GM21825 (cell line): ENCODE measurements at regions not wholly inside any gene's neighbourhood (a gene's known extent, or its start where the extent isn't known, plus 50 kb on each side); places are given as distances from the start of the nearest gene placed in this dataset.
A peak's percentile ranks its signal among the peaks of the same experiment; 100 is the strongest.
"Not testable (repeated sequence)": the region's sequence is repeated elsewhere in the genome, so short reads cannot be mapped to it uniquely, and the experiment has no call there.

ENCODE experiments used
- ATAC-seq: cut with Tn5 transposase; IDR thresholded peaks from one replicate; pipeline ENCODE4 v1.9.1; 2021; ENCODE audit warnings: mild to moderate bottlenecking, moderate library complexity; ENCODE audit not compliant: unreplicated experiment

DNA sequence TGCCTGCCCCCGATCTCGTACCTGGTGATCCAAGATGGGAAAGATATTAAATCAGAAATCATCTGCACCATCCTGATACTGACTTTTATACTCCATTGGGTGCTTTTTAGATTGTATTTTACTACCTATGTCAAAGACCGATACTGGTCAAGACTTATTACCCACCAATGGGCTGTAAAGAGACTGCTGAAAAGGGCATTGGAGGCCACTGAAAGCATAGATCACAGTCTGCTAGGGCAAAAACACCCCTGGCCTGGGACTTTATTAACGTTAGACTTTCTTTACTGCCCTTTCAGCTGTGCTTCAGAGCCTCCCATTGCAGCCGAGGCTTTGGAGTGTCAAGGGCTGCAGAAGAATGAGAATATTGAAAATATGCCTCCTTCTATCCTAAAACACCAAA, 472.8 kb upstream of the DDX18 start:
- no peak for ATAC-seq

DNA sequence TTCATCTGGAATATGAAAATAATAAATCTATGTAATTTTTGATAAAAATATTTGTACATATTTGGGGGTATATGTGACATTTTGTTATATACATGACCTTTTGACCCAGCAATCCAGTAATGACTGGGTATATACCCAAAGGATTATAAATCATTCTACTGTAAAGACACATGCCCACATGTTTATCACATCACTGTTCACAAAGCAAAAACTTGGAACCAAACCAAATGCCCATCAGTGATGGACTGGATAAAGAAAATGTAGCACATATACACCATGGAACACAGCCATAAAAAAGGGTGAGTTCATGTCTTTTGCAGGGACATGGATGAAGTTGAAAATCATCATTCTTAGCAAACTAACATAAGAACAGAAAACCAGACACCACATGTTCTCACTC, 472.1 kb upstream of the DDX18 start:
- no peak for ATAC-seq

DNA sequence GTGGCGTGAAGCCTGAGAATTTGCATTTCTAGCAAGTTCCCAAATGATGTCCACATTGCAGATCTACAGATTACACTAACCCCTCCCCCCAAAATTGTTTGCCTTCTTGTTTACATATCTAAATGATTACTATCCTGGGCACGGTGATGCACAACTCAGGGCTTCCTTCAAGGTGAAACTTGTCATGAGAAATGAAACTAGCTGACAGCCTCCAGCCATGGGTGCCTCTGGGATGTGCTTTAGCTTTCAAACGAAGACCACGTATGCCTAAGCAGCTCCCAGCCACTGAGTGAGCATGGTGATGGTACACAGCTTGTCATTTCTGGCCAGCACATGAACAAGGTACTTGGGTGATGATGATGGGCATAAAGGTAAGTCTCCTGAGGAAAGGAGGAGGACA, 464.8 kb upstream of the DDX18 start:
- no peak for ATAC-seq

DNA sequence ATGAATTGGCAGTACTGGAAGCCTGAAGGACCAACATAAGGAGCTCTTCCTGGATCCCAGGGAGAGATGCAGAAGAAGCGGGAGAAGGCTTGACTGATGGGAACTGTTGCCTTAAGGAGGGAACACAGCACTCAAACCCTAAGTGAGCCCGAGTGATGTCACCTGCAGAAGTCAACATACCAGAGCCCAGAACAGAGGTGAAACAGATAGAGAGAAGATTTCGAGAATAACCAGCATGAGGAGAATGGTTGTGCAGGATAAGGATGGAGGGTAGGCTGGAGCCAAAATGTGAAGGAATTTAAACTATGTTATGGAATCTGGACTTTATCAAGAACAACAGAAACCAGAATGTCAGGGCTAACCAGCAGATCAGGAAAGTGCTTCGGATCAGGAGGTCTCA, 463.1 kb upstream of the DDX18 start:
- no peak for ATAC-seq

DNA sequence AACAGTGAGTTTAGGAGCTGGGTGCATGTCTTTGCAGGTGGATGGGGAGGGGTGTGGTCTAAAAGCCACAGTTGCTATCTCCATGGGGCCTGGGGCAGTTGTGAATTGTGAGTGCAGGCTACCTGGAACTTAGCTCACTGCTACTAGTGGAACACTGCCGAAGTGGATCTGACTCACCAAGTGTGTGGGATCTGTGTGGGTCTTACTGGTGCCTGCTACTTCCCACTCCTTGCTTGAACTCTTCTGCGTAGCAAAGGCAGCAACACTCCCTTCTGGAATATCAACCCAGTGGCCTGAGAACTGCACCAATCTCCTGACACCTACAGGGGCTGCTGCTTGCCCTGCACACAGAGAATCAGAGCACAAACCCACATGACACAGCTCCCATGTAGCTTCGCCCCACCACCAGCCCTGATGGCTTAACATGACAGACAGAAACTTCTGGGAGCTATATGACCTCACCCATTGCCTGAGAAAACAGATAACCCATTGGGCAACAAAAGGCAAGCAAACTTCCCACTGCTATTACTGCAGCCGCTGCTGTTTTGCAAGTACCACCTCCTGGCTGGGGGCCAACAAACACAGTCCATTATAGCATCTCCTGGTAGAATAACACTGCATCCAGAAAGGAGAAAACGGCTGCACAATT, 455.1 kb upstream of the DDX18 start:
- no peak for ATAC-seq

DNA sequence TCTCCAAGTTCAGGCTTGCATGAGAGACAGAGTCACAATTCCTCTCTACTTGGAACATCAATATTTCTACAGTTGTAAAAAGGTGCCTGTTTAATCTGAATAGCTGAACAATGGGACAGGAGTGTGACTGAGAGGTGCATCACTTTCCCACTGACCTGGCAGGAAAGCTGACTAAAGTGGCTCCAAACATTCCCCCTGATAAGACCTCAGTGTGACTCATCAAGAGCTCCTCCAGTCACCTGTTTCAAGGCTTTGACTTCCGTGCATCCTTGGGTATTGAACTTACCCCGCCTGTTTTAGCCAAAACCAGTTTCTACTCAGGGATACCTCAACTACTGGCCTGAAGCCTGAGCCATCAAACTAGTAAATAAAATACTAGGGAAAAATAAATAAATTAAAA, 453.9 kb upstream of the DDX18 start:
- ATAC-seq, result no peak

DNA sequence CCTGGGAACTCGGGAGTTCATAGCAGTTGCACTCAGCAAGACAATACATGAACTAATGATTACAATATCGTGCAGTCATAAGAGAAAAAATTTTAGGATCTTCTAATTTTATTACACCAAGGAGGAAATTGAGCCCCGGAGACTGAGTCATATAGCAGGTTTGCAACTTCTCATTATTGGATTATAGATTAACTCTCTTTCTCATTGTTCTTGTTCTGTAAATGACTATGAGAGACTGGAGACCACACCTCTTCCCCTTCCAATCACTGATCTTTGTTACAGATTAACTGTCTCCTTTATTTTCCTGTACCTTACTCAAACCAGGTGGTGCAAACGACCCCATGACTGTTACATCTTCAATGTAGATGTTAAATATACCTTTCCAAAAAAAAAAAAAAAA, 435.8 kb upstream of the DDX18 start:
- peak; percentile 92 for ATAC-seq

DNA sequence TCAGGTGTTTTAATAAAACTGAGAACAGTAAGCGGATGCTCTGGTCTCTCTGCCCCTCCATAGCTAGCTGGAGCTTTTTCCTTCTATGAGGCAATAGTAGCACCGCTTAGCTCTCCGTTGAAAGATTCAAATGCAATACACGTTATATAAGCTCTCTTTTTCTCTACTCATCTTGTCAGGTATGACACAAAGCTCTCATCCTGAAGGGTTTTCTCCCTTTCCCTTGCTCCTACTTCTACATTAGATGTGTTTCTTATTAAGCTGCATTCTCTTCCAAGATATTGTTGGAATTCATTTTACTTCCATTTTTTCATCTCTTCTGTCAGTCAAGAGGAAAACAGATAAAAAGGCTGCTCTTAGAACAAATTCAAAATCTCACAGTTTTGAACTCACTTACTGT, 434.6 kb upstream of the DDX18 start:
- no peak for ATAC-seq

DNA sequence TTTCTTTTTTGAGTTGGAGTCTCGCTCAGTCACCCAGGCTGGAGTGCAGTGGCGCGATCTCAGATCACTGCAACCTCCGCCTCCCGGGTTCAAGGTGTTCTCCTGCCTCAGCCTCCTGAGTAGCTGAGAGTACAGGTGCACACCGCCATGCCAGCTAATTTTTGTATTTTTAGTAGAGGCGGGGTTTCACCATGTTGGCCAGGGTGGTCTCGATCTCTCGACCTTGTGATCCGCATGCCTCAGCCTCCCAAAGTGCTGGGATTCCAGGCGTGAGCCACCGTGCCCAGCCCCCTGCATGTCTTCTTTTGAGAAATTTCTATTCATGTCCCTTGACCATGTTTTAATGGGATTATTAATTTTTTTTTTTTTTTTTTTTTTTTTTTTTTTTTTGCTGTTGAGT, 430.5 kb upstream of the DDX18 start:
- not testable (repeated sequence) for ATAC-seq

DNA sequence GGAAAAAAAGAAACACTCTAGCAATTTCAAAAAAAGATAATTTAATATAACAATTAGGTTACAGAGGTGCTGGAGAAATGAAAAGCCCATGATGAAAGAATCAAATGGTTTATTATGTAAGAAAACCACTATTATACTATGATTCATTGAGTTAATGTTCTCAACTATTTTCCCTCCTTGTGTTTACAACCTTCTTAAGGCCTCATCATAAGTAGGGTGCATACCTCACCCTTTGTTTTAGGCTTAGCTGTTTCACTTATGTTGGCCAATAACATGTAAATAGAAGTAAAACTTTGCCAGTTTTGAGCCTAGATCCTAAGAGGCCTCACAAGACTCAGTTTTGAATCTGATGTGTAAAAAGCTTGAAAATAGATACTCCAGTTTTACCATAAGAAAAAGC, 418.3 kb upstream of the DDX18 start:
- no peak for ATAC-seq

DNA sequence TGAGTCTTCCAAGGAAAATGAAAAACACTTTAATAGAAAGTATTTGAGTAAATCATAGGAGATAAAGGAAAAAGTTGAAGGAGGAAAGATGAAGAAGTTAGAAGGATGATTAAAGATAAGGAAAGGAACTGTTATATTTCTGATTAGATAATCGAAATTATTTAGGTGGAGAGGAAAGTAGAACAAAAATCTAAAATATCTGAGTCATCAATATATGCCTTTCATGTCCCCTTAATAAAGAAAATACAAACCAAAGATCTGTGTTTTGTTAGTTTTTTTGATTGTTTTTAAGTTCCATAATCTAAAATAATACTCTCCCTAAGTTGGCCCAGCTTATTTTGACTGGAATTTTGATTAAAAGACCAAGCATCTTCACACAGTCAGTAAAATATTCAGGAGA, 412.9 kb upstream of the DDX18 start:
- ATAC-seq, result no peak

DNA sequence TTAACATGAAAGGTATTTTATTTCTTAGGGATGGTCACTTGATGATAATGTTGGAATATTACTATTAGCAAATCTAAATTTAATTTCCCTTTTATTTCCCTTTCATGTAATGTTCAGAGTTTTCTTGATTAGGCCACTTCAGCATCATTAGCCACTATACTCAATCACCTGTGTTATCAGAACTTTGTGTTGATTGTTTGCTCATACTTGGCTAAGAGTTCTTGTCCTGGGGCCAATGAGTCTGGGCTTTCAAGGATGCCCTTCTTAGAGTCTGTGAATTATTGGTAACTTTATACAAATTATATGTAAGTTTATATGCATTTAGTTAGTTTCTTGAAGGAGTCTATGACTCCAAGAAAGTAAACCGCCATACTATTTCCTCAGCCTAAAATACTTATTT, 408.0 kb upstream of the DDX18 start:
- ATAC-seq, result no peak

DNA sequence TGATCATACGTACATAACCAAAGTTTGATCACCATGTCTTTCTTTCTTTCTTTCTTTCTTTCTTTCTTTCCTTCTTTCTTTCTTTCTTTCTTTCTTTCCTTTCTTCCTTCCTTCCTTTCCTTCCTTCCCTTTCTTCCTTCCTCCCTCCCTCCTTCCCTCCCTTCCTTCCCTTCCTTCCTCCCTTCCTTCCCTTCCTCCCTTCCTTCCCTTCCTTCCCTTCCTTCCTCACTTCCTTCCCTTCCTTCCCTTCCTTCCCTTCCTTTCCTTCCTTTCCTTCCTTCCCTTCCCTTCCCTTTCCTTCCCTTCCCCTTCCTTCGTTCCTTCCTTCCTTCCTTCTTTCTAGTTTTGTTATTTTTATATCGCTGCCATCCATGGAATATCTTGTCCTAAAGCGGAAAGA, 406.7 kb upstream of the DDX18 start:
- no peak for ATAC-seq

DNA sequence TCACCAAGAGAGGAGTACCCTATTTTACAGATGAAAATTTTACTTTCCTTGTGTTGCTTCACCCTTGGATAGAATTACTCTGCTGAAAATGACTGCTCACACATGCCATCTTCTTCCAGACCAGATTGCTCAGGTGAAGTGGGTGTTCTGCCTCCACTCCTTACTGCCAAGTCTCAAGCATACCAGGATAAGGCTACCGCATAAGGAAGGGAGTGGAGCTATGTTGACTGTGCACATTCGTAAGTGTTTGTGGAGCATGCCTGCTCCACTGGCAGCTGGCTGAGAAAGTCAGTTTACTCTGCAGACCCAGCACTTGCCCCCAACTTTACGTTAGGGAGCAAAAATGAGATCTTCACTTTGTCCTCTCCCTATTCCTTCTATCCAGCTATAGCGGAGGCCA, 405.0 kb upstream of the DDX18 start:
- no peak for ATAC-seq

DNA sequence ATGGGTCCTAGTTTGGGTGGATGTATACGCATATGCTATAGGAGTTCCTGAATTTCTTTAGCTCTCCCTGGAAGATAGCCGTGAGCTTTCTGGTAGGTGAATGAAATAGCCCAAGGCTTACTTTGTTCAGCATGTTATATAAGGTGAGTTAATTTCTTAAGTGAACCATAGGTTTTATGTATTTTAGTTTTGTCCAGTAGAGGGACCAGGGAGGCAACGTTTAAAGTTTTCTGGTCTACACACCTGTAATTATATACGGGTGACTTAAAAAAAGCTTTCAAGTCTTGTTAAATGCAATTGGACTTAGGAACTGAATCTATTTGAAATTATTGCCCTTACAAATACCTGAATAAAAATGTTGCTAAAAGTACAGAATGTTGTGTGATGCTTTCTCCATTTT, 402.5 kb upstream of the DDX18 start:
- ATAC-seq, result no peak

DNA sequence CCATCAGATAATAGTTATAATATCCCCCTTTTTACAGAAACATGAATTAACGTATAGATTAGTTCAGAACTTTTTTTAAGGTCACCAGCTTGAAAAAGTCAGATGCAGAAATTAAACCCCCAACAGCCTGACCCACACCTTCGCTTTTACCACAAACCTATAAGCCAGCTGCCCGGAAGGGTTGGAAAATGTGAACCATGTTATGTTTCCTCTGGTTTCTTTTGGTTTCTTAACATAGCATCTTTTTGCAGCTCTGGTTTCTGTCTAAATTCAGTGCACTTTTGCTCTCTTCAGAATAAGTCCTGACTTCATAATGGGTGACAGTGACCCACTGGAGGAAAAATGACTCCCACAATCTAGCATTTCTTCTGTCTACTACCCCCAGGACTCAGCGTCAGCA, 381.7 kb upstream of the DDX18 start:
- no peak for ATAC-seq

DNA sequence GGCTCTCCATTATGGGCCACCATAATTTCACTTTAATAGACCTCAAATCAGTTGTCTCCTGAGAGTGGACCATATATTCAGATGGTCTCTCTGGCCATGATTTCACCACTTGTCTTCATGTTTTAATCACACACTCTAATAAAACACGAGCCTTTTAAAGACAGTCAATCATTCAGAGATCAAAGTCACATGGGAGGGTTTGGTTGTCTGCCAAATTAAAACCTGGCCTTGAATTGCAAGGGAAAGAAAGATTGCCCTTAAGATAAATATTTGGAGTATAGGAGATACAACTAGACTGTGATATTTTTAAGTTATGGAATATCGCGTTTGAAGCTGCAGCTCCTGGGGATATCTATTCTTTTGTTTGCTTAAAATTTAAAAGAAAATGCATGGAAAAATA, 377.8 kb upstream of the DDX18 start:
- ATAC-seq, result no peak

DNA sequence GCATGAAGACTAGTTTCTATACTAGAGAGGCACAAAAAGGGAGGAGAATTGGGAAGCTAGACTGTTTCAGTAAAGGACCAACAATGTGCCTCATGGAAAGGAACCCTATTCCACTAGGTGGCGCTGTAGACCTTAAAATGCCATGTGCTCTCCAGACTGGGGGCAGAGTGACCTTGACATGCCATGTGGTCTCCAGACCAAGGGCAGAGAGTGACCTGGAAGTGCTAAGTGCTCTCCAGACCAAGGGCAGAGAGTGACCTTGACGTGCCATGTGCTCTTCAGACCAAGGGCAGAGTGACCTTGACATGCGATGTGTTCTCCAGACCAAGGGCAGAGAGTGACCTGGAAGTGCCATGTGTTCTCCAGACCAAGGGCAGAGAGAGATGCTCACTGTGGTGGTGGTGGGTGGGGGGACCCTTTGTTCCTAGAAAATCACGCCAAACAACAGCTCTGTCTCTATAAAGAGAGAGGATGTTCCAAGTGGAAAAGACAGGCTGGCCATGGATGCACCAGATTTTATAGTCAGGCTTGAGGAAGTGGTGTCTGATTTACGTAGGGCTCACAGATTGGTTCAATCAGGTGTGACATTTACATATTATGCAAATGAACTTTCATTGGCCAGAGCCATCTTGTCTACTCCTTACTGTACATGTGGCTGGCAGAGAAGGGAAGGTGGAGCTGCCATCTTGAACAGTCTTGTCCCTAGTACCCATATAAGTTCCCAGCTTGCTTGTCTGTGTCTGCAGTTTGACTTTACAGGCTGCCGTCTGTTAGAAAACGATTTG, 344.0 kb upstream of the DDX18 start:
- no peak for ATAC-seq

DNA sequence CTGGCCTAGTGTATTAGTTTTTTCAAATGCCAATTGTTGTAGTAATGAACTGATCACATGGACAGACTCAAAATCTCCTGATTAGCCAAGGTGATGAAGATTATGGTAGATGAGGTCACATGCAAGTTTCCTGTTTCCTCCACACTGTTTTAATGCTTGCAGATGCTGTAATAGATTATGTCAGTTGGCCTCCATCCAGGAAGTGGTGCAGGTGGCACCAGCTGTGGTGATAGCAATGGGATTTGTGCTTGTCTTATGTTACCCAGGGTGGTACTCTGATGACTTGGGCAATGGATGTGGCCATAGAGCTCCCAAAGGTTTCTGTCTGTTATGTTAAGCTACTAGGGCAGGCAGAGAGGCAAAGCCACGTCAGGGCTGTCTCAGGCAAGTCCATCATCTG, 332.9 kb upstream of the DDX18 start:
- no peak for ATAC-seq

DNA sequence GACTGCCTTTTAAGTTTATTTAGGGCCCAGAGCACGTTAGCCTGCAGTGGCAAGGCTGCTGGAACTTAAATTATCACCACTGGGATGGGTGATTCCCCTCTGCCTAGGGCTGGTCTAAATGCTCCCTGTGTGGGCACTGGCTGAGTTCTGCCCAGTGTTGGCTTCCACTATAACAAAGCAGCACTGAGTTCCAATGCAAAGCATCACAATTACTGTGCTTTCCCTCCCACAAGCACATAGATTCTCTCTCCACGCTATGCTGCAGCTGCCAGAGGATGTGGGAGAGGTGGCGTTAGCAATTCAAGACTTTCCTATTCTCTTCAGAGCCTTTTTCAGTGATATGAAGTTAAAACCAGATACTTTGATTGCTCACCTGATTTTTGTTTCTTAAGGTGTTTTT, 328.9 kb upstream of the DDX18 start:
- no peak for ATAC-seq

DNA sequence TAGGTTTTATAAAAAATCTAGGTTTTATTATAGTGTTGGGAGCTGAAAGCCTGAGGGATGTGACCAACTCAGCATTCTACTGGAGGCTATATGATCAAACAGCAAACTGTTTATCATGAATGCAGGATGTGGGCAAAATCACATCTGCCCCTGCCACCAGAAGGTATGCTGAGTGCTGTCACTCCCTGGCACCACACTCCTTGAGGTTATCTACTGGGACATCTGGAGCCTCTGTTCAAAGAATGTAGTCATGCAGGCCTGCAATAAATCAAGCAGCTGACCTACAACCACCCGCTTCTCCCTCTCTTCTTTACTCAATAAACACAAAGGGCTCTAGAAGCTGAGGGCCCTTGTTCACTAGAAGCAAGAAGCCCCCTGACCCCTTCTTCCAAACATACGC, 328.4 kb upstream of the DDX18 start:
- no peak for ATAC-seq

DNA sequence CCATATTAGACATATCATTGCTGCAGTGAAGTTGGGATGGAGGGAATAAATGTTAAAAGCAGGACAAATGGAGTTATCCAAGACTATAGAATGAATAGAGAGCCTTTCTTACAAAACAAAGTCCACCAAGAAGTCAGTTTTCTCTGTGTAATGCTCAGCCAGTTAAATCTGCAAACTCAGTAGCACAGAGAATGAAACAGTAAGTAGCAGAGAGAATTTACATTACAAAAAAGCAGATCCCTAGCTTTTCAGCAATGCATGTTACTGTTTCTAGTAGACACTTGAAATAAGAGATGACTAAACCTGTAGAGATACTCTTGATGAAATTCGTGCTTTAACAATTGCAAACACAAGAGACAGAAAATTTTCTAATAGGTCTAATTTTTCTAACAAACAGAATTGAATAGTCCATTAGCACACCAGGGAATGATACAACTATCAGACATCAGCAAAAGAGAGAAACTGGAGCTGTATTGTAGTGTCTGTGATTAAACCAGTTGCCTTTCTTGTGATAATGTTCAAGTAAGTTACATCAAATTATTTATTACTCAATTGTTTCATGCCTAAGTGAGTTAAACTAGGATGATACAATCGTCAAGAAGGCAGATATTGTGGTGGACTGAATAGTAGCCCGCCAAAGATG, 322.2 kb upstream of the DDX18 start:
- no peak for ATAC-seq
